Retinal pigment epithelial cell (primary cell): ENCODE measurements at regions not wholly inside any gene's neighbourhood (a gene's known extent, or its start where the extent isn't known, plus 50 kb on each side); places are given as distances from the start of the nearest gene placed in this dataset.

Source experiments
- DNase-seq: peaks from one replicate; pipeline ENCODE4 v3.0.0-alpha.2; 2010; ENCODE audit warnings: low read depth
- H3K4me3 ChIP-seq: 2 replicates; pipeline ENCODE4 v1.5.1; 2011; ENCODE audit warnings: mild to moderate bottlenecking, low read length, control low read depth, moderate library complexity
- CTCF ChIP-seq: conservative IDR thresholded peaks from 2 replicates; pipeline ENCODE4 v1.5.1; 2011; ENCODE audit warnings: low read depth, low read length, control low read depth, inconsistent platforms

- no peak for DNase-seq
- TF ChIP-seq CTCF: no peak
Observed at GRCh38 chr6:145067430-145067829, 667.9 kb downstream of the EPM2A start.

GRCh38 chr6:145068577-145068976 is 666.7 kb downstream of the EPM2A start:
- TF ChIP-seq CTCF: no peak
- no peak for DNase-seq

More at GRCh38 chr6:145067430-145067829, 667.9 kb downstream of the EPM2A start:
- no peak overlapping the region for H3K4me3 ChIP-seq

GRCh38 chr6:145069966-145070365 is 665.4 kb downstream of the EPM2A start:
- TF ChIP-seq CTCF: no peak
- DNase-seq: no peak
- H3K4me3 ChIP-seq: no peak overlapping the region

More at GRCh38 chr6:145068577-145068976, 666.7 kb downstream of the EPM2A start:
- H3K4me3 ChIP-seq: no peak overlapping the region

GRCh38 chr6:145070791-145071190 is 664.5 kb downstream of the EPM2A start:
- H3K4me3 ChIP-seq: no peak overlapping the region
- DNase-seq: peak; percentile 26
- TF ChIP-seq CTCF: no peak

- no peak overlapping the region for H3K4me3 ChIP-seq
- TF ChIP-seq CTCF: no peak
- peak; percentile 90 for DNase-seq
Observed at GRCh38 chr6:145071836-145072235, 663.5 kb downstream of the EPM2A start.

GRCh38 chr6:145073811-145074210 is 661.5 kb downstream of the EPM2A start:
- TF ChIP-seq CTCF: no peak
- no peak for DNase-seq
- H3K4me3 ChIP-seq: no peak overlapping the region

- TF ChIP-seq CTCF: no peak
- no peak overlapping the region for H3K4me3 ChIP-seq
- DNase-seq: no peak
Observed at GRCh38 chr6:145074805-145075204, 660.5 kb downstream of the EPM2A start.
